ENCODE measurements at regions not wholly inside any gene's neighbourhood (a gene's known extent, or its start where the extent isn't known, plus 50 kb on each side); places are given as distances from the start of the nearest gene placed in this dataset.

- DNase-seq: no peak
Measured at GRCh38 chr11:32039149-32039548, 51.7 kb upstream of the RCN1 start.

GRCh38 chr11:32034680-32035079, 56.2 kb upstream of the RCN1 start:
- no peak for DNase-seq

GRCh38 chr11:32034149-32034548, 56.7 kb upstream of the RCN1 start:
- DNase-seq: no peak

- no peak for DNase-seq
Measured at GRCh38 chr11:32033491-32033890, 57.4 kb upstream of the RCN1 start.

GRCh38 chr11:32033067-32033466, 57.8 kb upstream of the RCN1 start:
- DNase-seq: no peak

GRCh38 chr11:32032478-32032877, 58.4 kb upstream of the RCN1 start:
- DNase-seq: no peak

GRCh38 chr11:32032052-32032451, 58.8 kb upstream of the RCN1 start:
- DNase-seq: no peak

GRCh38 chr11:32030875-32031503, 59.9 kb upstream of the RCN1 start:
- DNase-seq: no peak

GRCh38 chr11:32029721-32030120, 61.2 kb upstream of the RCN1 start:
- no peak for DNase-seq

- no peak for DNase-seq
Measured at GRCh38 chr11:32028201-32028600, 62.7 kb upstream of the RCN1 start.

- DNase-seq: no peak
Measured at GRCh38 chr11:32026766-32027165, 64.1 kb upstream of the RCN1 start.

GRCh38 chr11:32024948-32025347, 65.9 kb upstream of the RCN1 start:
- DNase-seq: no peak

- DNase-seq: no peak
Measured at GRCh38 chr11:32023370-32024305, 67.2 kb upstream of the RCN1 start.

- no peak for DNase-seq
Measured at GRCh38 chr11:32018672-32019071, 72.2 kb upstream of the RCN1 start.

GRCh38 chr11:32016111-32016510, 74.8 kb upstream of the RCN1 start:
- DNase-seq: no peak

- no peak for DNase-seq
Measured at GRCh38 chr11:32015427-32015826, 75.4 kb upstream of the RCN1 start.

- DNase-seq: no peak
Measured at GRCh38 chr11:32013603-32014002, 77.3 kb upstream of the RCN1 start.

- no peak for DNase-seq
Measured at GRCh38 chr11:32012049-32012448, 78.8 kb upstream of the RCN1 start.

- no peak for DNase-seq
Measured at GRCh38 chr11:32008880-32009551, 81.9 kb upstream of the RCN1 start.

GRCh38 chr11:32006799-32007388, 84.0 kb upstream of the RCN1 start:
- no peak for DNase-seq

GRCh38 chr11:32005786-32006416, 85.0 kb upstream of the RCN1 start:
- DNase-seq: no peak

GRCh38 chr11:32003335-32003734, 87.5 kb upstream of the RCN1 start:
- DNase-seq: no peak

- DNase-seq: no peak
Measured at GRCh38 chr11:32002311-32002710, 88.6 kb upstream of the RCN1 start.
